GM10248 (cell line): ENCODE measurements at regions not wholly inside any gene's neighbourhood (a gene's known extent, or its start where the extent isn't known, plus 50 kb on each side); places are given as distances from the start of the nearest gene placed in this dataset.

Experiments
- CTCF ChIA-PET: fragments of 300-600 bp; sonication (Branson Sonifier 250); formaldehyde crosslinking; extraction: SDS; loops from one replicate; lab custom pipeline; 2021; ENCODE audit warnings: antibody characterized with exemption; lab: Yijun Ruan, JAX
- POLR2A ChIA-PET: fragments of 350-650 bp; sonication (Branson Sonifier 250); formaldehyde crosslinking; extraction: SDS; loops from one replicate; lab custom pipeline; 2020; ENCODE audit warnings: antibody characterized with exemption; lab: Yijun Ruan, JAX
- DNase-seq: peaks from one replicate; pipeline ENCODE4 v3.0.0; 2012; ENCODE audit errors: extremely low spot score
- CTCF ChIP-seq: IDR thresholded peaks from 2 replicates; pipeline ENCODE4 v1.5.1; 2012; ENCODE audit warnings: mild to moderate bottlenecking, low read depth; ENCODE audit errors: extremely low read depth, missing control alignments, control extremely low read depth

- ChIA-PET POLR2A (no interaction called here), CTCF (interaction anchor here (1.6 kb wide), 1 partner anchor 11 kb away, joined by 5 read pairs; no protein-coding TSS in a partner anchor)
- TF ChIP-seq CTCF: no peak
- no peak for DNase-seq
Measured at GRCh38 chr15:77713281-77713680, 80.6 kb upstream of the LINGO1 start.

- TF ChIP-seq CTCF: no peak
- CTCF ChIA-PET: interaction anchor here (1.6 kb wide), 1 partner anchor 10 kb away, joined by 5 read pairs; no protein-coding TSS in a partner anchor
- POLR2A ChIA-PET: no interaction called here
- DNase-seq: no peak
Measured at GRCh38 chr15:77712438-77712837, 79.7 kb upstream of the LINGO1 start.

- ChIA-PET POLR2A (no interaction called here), CTCF (no interaction called here)
- no peak for DNase-seq
- TF ChIP-seq CTCF: no peak
Measured at GRCh38 chr15:77710637-77711036, 77.9 kb upstream of the LINGO1 start.

GRCh38 chr15:77710206-77710605 lies 77.5 kb upstream of the LINGO1 start:
- TF ChIP-seq CTCF: no peak
- ChIA-PET CTCF (no interaction called here), POLR2A (no interaction called here)
- no peak for DNase-seq

- TF ChIP-seq CTCF: no peak
- DNase-seq: no peak
- POLR2A ChIA-PET: no interaction called here
- CTCF ChIA-PET: no interaction called here
Measured at GRCh38 chr15:77709135-77709886, 76.6 kb upstream of the LINGO1 start.

GRCh38 chr15:77706482-77707244 lies 74.0 kb upstream of the LINGO1 start:
- no peak for TF ChIP-seq CTCF
- ChIA-PET CTCF (interaction anchor here (0.9 kb wide), 1 partner anchor 73 kb away, joined by 4 read pairs; no protein-coding TSS in a partner anchor), POLR2A (no interaction called here)
- no peak for DNase-seq
